ENCODE measurements at regions not wholly inside any gene's neighbourhood (a gene's known extent, or its start where the extent isn't known, plus 50 kb on each side); places are given as distances from the start of the nearest gene placed in this dataset.
A peak's percentile ranks its signal among the peaks of the same experiment; 100 is the strongest.
"Not testable (repeated sequence)": the region's sequence is repeated elsewhere in the genome, so short reads cannot be mapped to it uniquely, and the experiment has no call there.

GRCh38 chr6:84350397-84350796 is 123.0 kb upstream of the CEP162 start:
- no peak for DNase-seq (ENCODE audit: low read depth)

DNA sequence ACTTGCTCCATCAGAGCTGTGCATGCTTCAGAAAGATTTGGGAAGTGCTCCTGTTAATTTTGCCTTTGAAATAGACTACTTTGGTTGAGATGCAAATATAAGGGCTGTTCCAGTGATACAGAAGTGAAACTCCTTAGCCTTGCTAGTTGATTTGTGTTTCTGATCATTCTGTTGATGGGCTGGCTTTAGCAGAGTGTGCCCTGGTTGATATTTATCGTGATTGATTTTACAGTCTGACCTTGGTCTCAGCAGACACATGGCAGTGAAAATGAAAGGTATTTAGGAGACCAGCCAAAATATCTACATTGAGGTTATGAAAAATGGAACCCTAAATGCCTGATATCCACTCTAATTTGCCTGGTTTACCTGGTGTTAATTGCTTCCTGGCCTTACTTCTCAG is 122.1 kb upstream of the CEP162 start:
- DNase-seq (ENCODE audit: low read depth): no peak

DNA sequence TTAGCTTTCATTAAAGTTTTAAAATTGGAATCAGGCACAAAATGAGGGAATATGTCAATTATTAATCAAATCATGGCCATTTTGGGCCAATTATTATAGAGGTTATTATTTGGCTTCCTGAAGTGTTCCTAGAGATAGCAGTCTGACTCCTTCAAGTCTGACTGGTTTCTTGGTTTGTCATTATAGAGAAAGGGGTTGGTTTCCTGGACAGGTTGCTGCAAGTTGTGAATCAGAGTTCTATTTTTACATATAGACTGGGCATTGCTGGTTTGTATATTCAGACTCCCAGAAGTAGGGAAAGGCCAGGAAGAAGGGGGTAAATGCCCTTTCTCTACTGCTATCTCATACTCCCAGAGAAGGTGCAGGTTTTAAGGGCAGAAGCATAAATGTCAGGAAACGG is 121.4 kb upstream of the CEP162 start:
- no peak for DNase-seq (ENCODE audit: low read depth)

DNA sequence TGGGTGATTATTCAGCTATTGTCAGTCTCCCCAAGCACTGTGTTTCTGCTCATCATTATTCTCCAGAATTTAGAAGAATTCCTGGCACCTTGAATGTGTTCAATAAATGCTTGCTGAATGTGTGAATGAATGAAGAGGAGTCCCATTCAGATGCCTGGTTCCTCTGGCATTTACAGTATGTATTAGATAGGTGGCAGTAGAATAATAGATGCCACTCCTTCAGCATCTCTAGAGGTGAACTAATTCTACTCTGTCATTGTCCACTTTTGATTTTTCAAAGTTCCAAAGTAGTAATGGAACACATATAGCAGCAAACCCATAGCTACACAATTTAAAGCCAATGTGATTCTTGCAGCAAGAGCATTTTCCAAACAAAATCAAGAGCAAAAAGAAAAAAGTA is 118.9 kb upstream of the CEP162 start:
- no peak for DNase-seq (ENCODE audit: low read depth)

DNA sequence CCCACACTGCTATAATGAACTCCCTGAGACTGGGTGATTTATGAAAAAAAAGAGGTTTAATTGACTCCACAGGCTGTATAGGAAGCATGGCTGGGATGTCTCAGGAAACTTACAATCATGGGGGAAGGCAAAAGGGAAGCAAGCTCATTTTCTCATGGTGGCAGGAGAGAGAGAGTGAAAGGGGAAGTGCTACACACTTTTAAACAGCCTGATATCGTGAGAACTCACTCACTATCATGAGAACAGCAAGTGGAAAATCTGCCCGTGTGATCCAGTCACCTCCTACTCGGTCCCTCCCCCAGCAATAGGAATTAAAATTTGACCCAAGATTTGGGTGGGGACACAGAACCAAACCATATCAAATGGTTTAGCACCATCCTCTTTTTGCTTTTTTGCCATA is 116.6 kb upstream of the CEP162 start:
- no peak for DNase-seq (ENCODE audit: low read depth)

GRCh38 chr6:84340422-84340821 is 113.0 kb upstream of the CEP162 start:
- no peak for DNase-seq (ENCODE audit: low read depth)

DNA sequence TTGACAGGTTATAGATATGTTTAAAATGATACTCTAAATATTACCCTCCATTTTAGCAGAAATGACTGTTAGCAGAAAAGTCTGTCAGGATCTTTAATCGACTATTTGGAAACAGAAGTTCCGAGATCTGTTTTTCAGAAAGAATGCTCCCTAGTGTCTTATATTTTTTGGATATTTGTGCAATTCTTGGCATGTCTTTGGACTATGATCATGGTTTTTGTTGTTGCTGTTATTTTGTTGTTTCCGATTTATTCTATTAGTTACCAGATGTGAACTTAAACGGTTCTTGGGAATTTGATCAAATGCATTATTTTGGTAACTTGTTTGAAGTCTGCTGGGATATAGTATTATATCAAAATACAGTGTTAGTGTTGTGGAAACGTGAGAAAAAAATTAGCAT is 106.4 kb upstream of the CEP162 start:
- DNase-seq (ENCODE audit: low read depth): no peak

DNA sequence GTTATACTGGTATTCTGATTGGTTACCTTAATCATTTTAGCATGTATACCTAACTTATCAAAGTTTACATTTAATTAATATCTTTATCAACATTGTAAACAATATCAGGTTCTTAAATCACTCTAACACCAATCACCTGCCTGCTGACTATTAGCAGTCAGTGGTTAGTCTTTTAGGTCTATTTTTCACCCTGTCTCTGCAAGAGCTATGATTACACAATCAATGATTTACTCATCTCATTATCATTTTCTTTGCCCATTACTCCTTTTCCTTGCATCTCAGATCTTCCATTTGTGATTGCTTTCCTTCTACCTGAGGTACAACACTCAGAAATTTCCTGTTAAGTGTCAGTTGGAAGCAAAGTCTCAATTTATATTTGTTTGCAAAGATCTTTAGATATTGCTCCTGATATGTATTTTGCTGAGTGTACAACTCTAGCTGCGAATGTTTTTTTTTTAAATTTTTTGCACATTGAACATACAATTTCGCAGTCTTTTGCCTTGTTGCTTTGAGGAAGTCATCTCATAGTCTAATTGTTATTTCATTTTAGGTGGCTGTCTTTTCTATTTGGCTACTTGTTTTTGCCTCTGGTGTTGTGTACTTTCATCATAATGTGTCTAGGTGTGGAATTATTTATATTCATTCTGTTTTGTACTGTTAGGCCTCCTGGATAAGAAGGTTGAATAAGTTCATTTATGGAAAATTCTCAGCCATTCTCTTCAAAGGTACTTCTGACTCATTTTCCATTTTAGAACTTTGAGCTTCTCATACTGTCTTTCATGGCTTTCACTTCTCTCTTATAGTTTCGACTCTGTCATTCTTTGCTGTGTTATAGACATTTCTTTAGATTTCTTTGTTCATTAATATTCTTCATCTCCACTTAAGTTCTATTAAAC is 104.9 kb upstream of the CEP162 start:
- DNase-seq (ENCODE audit: low read depth): no peak

DNA sequence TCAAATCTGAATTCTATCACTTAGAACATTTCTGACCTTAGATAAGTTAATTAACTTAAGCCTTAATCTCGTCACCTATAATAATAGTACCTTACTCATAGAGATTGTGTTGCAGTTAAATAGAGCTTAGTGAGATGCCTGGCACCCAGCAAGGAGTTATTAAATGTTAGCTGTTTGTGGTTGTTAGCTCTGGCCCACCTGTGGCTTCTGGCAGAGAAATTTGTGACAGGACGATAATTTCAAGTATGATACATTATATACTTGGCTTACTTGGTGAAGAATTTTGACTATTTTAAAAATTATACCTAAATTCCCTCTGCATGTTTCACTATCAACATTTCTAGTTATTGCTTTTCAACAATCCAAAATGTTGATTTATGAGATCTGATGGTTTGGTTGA is 102.9 kb upstream of the CEP162 start:
- DNase-seq (ENCODE audit: low read depth): no peak

DNA sequence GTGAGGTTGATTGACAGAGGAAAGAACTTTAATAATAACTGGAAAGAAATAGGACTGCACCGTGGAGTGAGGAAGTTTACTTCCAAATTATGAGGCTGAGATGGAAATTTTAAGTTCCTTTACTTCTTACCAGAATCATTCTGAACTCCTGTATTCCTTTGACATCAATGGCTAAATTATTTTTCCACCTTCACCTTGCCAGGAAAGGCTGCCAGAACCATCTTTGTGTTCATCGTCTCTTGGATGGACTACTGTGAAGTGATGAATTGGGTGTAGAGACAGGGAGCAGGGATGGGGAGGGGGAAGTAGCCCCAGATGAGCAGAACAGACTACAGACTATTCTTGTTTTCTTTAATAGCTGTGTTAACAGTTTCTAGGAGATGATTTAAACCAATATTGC is 102.1 kb upstream of the CEP162 start:
- DNase-seq (ENCODE audit: low read depth): no peak

DNA sequence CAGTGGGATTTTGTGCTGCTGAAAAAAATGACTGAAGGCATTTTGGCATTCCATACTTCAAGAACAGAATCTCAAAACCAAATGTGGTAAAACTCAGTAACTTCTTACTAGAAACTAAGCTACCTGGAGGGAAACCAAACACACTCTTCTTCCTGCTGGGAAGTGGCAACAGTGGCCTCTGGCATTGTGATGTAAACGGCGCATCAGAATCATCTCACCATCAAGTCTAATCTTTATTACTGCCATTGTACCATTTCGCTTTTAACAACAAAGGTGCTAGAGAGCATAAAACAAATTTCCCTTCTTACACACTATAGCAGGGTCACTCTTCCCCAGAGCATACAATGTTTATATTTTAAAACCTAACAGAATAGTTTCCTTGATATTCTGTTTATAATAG is 101.6 kb upstream of the CEP162 start:
- DNase-seq (ENCODE audit: low read depth): no peak

- no peak for DNase-seq (ENCODE audit: low read depth)
Observed at GRCh38 chr6:84317463-84317862, 90.0 kb upstream of the CEP162 start.

DNA sequence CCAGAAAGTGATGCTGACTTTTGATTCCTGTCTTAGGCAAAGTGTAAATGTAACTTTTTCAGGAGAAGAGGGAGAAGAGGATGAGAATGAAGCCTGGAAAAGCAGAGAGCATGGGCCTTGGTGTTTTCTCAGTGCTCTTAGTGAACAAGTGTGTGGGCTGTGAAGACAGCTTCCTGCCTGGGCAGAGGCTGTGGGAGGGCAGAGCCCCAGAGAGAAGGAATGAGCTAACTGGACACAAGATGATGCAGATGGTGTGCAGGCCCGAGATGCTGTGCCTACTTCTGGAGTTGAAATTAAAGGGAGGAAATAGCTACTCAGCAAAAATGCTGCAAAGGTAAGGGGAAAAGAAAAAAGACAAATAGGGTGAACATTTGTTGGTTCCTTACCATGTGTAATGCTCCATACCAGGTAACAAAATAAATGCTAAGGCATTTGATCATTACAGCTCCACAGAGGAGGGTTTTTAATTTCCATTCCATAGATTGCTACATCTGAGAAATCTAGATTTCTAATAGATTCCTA is 87.0 kb upstream of the CEP162 start:
- no peak for DNase-seq (ENCODE audit: low read depth)

DNA sequence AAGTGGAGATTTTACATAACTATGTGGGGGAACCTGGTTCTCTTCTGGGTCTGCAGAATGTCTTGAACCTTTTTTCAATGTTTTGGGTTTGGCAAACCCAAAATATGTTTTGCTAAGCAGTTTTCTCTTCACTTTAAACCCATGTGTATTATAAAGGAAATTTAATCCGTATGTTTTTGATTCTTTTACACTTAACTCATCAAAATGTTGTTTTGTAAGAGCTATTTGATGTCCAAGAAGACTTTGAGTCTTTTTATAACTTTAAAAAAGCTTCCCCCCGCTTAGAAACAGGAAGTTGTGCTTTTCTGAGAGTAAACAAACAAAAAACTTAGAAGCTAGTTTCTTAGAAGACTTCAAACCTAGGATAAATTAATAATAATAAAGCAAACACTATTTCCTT is 81.9 kb upstream of the CEP162 start:
- peak; percentile 5 for DNase-seq (ENCODE audit: low read depth)

DNA sequence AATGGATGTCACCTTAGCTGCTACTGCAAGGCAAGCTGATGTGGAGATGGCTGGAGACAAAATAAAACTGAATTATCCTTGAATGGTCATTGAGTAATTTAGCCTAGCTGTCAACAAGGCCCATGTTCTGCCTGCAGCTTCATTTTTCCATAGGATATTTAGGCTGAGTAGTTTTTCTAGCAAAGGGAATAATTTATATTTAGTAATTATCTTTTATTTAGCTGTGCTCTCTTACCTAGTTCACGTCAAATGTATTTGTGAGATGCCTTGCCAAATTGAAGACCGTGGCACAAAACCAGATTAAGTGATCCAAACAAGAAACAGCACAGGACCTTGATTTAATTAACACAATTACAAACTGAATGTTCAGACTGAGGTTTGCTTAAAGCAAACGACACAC is 77.4 kb upstream of the CEP162 start:
- no peak for DNase-seq (ENCODE audit: low read depth)

- not testable (repeated sequence) for DNase-seq (ENCODE audit: low read depth)
Observed at GRCh38 chr6:84291033-84291432, 63.6 kb upstream of the CEP162 start.

DNA sequence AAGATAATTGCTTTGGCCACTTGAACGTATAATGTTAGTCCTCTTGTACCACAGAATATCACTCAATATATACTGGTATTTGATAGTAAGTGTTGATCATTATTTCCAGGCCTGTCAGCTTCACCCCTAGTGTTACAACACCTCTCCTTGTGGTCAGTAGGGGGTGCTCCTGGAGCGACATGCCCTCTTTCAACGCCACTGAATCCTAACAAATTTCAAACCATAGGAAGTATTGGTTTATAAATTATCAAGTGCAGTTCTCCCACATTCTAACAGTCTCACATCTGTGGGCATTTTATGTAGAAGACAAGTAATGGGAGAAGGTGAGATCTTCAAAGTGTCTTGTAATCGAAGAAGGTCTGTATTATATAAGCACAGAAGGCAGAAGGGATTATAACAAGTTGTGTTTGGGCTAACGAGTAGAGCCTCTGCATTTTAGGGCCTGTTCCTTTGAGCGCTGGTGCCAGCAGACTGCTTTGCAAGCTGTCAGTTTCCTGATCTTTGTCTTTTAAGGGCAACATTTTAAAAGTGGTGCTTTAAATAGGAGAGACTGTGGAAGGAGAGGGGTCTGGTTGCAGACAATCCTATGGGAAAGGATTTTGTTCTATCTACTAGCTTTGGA is 57.1 kb upstream of the CEP162 start:
- DNase-seq (ENCODE audit: low read depth): no peak

- DNase-seq (ENCODE audit: low read depth): peak; percentile 36
Observed at GRCh38 chr6:84282550-84282949, 55.1 kb upstream of the CEP162 start.

GRCh38 chr6:84280639-84281038 is 53.2 kb upstream of the CEP162 start:
- no peak for DNase-seq (ENCODE audit: low read depth)

GRCh38 chr6:84280030-84280429 is 52.6 kb upstream of the CEP162 start:
- peak; percentile 30 for DNase-seq (ENCODE audit: low read depth)

DNA sequence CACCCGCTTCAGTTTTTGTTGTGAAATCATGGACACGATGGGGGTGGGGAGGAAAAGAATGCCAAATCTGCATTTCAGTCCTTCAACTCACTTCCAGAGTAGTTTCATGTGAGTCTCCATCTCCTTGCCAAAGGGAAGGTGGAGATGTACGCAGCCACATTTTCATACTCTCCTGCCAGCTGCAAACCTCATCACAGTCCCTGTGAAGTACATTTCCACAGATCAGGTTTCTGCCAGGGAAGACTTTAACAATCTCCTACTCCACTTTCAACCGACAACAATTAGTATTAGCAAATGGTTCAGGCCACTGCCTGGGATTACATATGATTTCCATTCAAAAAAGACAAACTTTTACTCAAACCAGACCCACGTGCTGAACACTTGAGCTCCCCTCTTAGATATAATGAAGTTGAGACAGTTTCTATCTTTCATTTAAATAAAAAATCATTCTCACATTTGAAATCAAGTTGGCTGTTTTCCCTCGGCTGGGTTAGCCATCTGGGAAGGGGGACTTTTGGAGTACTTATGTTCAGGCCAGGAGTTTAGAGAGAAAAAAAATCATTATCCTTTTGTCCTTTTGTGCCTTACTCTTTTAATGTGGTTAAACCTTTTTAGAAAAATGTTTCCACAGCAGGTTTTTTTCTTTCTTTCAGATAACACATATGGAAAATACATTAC is 51.0 kb upstream of the CEP162 start:
- peak; percentile 60 for DNase-seq (ENCODE audit: low read depth)
